ENCODE measurements at regions not wholly inside any gene's neighbourhood (a gene's known extent, or its start where the extent isn't known, plus 50 kb on each side); places are given as distances from the start of the nearest gene placed in this dataset.

- H3K27ac ChIP-seq (replicated peaks in 1 of 4): no peak overlapping the region
- H3K36me3 ChIP-seq: no peaks in the 10 kb centered on the region
- H3K4me3 ChIP-seq: no peak overlapping the region
- 77% methylated on average over 3 of the region's 3 CpGs for WGBS
- peaks cover 0 to 5% (median 0%) of the 10 kb centered on the region in 4 donors for H3K27me3 ChIP-seq
- intact Hi-C loops (cut with DNase I): no loop called here
- no peak for DNase-seq (ENCODE audit: extremely low spot score)
- no peaks in the 10 kb centered on the region for H3K9me3 ChIP-seq
- no peaks in the 10 kb centered on the region for H3K4me1 ChIP-seq
- TF ChIP-seq CTCF (IDR thresholded peaks at IDR 0.05): no peak
- no peak for TF ChIP-seq POLR2A (IDR thresholded peaks at IDR 0.05; ENCODE audit: low read depth)
- no peak for TF ChIP-seq POLR2AphosphoS5 (IDR thresholded peaks at IDR 0.05)
- no peak for TF ChIP-seq EP300 (IDR thresholded peaks at IDR 0.05)
Measured at GRCh38 chr20:54849741-54850140, 374.3 kb downstream of the DOK5 start.

- DNase-seq (ENCODE audit: extremely low spot score): no peak
- H3K27me3 ChIP-seq: peaks cover 0 to 5% (median 0%) of the 10 kb centered on the region in 4 donors
- 65% methylated on average over 2 of the region's 2 CpGs for WGBS
- no peak overlapping the region for H3K27ac ChIP-seq (replicated peaks in 1 of 4)
- TF ChIP-seq POLR2AphosphoS5 (IDR thresholded peaks at IDR 0.05): no peak
- TF ChIP-seq CTCF (IDR thresholded peaks at IDR 0.05): no peak
- no peak for TF ChIP-seq POLR2A (IDR thresholded peaks at IDR 0.05; ENCODE audit: low read depth)
- no peak overlapping the region for H3K4me3 ChIP-seq
- no peaks in the 10 kb centered on the region for H3K36me3 ChIP-seq
- H3K9me3 ChIP-seq: no peaks in the 10 kb centered on the region
- H3K4me1 ChIP-seq: no peaks in the 10 kb centered on the region
- intact Hi-C loops (cut with DNase I): no loop called here
Measured at GRCh38 chr20:54848984-54849538, 373.7 kb downstream of the DOK5 start.

GRCh38 chr20:54848262-54848661 lies 372.9 kb downstream of the DOK5 start:
- Histone ChIP-seq H3K4me3 (no peak overlapping the region), H3K36me3 (no peaks in the 10 kb centered on the region), H3K4me1 (no peaks in the 10 kb centered on the region), H3K27me3 (peaks cover 0 to 5% (median 0%) of the 10 kb centered on the region in 4 donors), H3K9me3 (no peaks in the 10 kb centered on the region), H3K27ac (replicated peaks in 1 of 4) (no peak overlapping the region)
- WGBS: 72% methylated on average over 5 of the region's 5 CpGs
- no peak for DNase-seq (ENCODE audit: extremely low spot score)
- TF ChIP-seq POLR2A (IDR thresholded peaks at IDR 0.05; ENCODE audit: low read depth) (no peak), EP300 (IDR thresholded peaks at IDR 0.05) (no peak), POLR2AphosphoS5 (IDR thresholded peaks at IDR 0.05) (no peak)
- intact Hi-C loops (cut with DNase I): no loop called here

GRCh38 chr20:54846948-54847347 lies 371.6 kb downstream of the DOK5 start:
- H3K36me3 ChIP-seq: no peaks in the 10 kb centered on the region
- no peaks in the 10 kb centered on the region for H3K9me3 ChIP-seq
- no peaks in the 10 kb centered on the region for H3K4me1 ChIP-seq
- no peak for TF ChIP-seq EP300 (IDR thresholded peaks at IDR 0.05)
- no peak for TF ChIP-seq POLR2A (IDR thresholded peaks at IDR 0.05; ENCODE audit: low read depth)
- no peak for TF ChIP-seq POLR2AphosphoS5 (IDR thresholded peaks at IDR 0.05)
- no peak for TF ChIP-seq CTCF (IDR thresholded peaks at IDR 0.05)
- peaks cover 0 to 5% (median 0%) of the 10 kb centered on the region in 4 donors for H3K27me3 ChIP-seq
- no peak for DNase-seq (ENCODE audit: extremely low spot score)
- no peak overlapping the region for H3K4me3 ChIP-seq
- WGBS: 93% methylated on average over 4 of the region's 4 CpGs
- intact Hi-C loops (cut with DNase I): no loop called here
- no peak overlapping the region for H3K27ac ChIP-seq (replicated peaks in 1 of 4)

- intact Hi-C loops (cut with DNase I): no loop called here
- TF ChIP-seq CTCF (IDR thresholded peaks at IDR 0.05) (no peak), EP300 (IDR thresholded peaks at IDR 0.05) (no peak), POLR2A (IDR thresholded peaks at IDR 0.05; ENCODE audit: low read depth) (no peak), POLR2AphosphoS5 (IDR thresholded peaks at IDR 0.05) (no peak)
- Histone ChIP-seq H3K36me3 (no peaks in the 10 kb centered on the region), H3K9me3 (no peaks in the 10 kb centered on the region), H3K4me1 (no peaks in the 10 kb centered on the region), H3K4me3 (no peak overlapping the region), H3K27ac (replicated peaks in 1 of 4) (no peak overlapping the region), H3K27me3 (peaks cover 0 to 5% (median 0%) of the 10 kb centered on the region in 4 donors)
- WGBS: 63% methylated on average over 2 of the region's 2 CpGs
- no peak for DNase-seq (ENCODE audit: extremely low spot score)
Measured at GRCh38 chr20:54844346-54844745, 369.0 kb downstream of the DOK5 start.

Data from esophagus muscularis mucosa (tissue), 4 donors.